SKM-1 (cell line): ENCODE measurements at regions not wholly inside any gene's neighbourhood (a gene's known extent, or its start where the extent isn't known, plus 50 kb on each side); places are given as distances from the start of the nearest gene placed in this dataset.

Source experiments
- DNase-seq: peaks from one replicate; lab custom pipeline; 2025; ENCODE audit not compliant: unreplicated experiment; lab: John Stamatoyannopoulos, UW

- DNase-seq: no peak
Measured at GRCh38 chr13:73683746-73684145, 450.5 kb downstream of the KLF12 start.

DNA sequence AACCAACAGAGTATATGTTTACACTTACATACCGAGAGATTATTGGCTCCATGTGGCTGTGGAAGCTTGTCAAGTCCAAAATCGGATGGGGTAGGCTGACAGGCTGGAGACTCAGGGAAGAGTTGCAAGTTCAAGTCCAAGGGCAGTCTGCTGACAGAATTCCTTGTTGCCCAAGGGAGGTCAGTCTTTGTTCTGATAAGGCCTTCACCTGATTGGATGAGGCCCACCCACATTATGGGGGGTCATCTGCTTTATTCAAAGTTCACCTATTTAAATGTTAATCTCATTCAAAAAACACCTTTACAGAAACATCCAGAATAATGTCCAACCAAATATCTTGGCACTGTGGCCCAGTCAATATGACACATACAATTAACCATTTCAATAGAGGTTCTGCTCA, 452.4 kb downstream of the KLF12 start:
- no peak for DNase-seq

- DNase-seq: no peak
Measured at GRCh38 chr13:73681015-73681414, 453.2 kb downstream of the KLF12 start.

DNA sequence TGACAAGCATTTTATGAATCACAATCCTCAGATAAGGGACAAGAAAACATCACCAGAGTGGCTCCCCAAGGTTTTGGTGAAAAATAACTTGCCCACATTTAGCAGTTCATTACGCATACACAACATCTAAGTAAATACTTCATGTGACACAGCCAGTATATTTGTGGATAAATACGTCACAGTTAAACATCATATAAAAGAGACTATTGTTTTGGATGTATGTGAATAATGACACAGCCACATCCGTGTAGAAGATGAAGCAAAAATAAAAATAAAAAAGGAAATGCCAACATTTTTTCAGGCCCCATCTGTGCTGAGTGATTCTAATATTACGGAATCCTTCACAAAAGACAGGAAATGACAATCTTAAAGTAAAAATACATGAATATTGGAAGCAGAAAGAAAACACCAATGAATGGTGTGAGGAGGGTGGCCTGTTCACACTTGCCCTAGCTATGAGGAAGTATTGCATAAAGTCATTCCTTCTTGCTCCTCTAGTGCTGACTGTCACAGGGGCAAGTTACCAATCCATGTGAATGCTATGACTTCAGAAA, 457.1 kb downstream of the KLF12 start:
- peak; percentile 45 for DNase-seq

DNA sequence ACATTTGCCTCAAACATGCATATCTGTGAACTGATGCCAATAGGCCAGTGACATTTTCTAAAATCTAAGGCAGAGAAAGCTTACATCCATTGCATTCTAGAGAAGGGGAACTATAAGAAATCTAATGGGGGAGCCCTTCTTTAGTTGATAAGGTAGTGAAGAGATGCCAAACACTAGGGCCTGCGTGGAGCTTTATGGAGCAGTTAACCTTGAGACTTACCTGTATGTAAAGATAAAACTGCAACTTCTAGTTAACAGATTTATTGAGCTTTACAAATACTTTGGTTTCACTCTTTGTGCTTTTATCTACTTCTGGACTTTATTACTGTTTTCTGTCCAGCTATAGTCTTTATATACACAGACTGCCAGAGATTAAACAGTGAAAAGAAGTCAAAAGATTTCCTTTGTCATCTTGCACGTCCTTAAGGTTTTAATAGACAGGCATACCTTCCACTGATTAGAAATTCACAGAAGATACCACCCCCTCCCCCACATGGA, 457.6 kb downstream of the KLF12 start:
- no peak for DNase-seq

- no peak for DNase-seq
Measured at GRCh38 chr13:73675821-73676220, 458.4 kb downstream of the KLF12 start.

- no peak for DNase-seq
Measured at GRCh38 chr13:73674570-73674969, 459.6 kb downstream of the KLF12 start.

DNA sequence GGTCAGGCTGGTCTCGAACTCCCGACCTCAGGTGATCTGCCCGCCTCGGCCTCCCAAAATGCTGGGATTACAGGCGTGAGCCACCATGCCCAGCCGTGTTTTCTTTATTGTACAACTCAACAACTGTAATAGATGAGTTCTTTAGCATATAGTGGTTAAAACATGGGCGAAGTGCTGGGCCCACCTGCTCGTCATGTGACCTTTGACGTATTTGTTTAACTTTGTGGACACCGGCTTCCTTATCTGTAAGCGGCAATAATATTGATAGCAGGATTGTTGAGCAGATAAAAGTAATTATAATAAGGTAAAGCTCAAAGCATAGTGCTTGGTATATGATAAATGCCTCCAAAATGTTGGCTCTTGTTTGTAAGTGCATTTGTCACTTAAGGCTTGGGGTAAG, 460.3 kb downstream of the KLF12 start:
- DNase-seq: no peak

DNA sequence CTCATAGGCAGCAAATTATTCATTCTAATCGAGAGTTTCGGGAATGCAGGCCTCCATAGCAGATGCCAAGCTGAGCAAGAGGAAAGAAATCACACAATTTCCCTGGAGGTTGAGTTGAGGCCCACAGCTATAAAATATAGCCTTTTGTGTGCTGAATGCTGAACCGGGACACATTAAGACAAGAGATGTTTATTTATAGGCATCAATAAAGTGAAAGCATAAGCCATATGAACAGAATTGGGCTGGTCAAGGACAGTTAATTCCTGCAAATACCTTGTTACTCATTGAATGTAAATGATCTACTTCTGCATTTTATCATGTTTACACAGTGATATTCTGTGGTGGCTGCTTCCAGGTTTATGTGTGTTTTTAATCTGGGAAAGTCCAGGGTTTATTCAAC, 461.7 kb downstream of the KLF12 start:
- no peak for DNase-seq

GRCh38 chr13:73671732-73672131, 462.5 kb downstream of the KLF12 start:
- no peak for DNase-seq

DNA sequence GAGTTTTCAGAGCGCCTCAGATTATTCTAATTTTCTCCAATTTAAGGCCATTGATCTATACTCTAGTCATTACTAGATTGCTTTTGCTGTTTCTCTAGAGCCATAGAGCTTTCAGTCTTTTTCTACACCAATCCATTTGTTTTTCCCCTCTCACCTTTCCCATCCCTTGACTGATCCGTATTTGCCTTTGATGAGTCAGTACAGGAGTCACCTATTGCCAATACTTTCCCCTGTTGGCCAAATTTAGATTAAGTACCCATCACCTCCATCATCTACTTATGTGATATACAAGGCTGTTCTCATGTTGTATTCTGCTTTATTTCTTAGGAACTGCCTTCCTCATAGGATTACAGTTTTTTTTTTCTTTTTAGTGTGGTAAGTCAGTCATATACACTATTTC, 463.2 kb downstream of the KLF12 start:
- no peak for DNase-seq

- DNase-seq: no peak
Measured at GRCh38 chr13:73667756-73668155, 466.4 kb downstream of the KLF12 start.

- no peak for DNase-seq
Measured at GRCh38 chr13:73665261-73665660, 468.9 kb downstream of the KLF12 start.

- no peak for DNase-seq
Measured at GRCh38 chr13:73664851-73665250, 469.4 kb downstream of the KLF12 start.

- no peak for DNase-seq
Measured at GRCh38 chr13:73662833-73663232, 471.4 kb downstream of the KLF12 start.

GRCh38 chr13:73661687-73662425, 472.3 kb downstream of the KLF12 start:
- no peak for DNase-seq

GRCh38 chr13:73661066-73661465, 473.1 kb downstream of the KLF12 start:
- DNase-seq: no peak

GRCh38 chr13:73658639-73659038, 475.6 kb downstream of the KLF12 start:
- no peak for DNase-seq

DNA sequence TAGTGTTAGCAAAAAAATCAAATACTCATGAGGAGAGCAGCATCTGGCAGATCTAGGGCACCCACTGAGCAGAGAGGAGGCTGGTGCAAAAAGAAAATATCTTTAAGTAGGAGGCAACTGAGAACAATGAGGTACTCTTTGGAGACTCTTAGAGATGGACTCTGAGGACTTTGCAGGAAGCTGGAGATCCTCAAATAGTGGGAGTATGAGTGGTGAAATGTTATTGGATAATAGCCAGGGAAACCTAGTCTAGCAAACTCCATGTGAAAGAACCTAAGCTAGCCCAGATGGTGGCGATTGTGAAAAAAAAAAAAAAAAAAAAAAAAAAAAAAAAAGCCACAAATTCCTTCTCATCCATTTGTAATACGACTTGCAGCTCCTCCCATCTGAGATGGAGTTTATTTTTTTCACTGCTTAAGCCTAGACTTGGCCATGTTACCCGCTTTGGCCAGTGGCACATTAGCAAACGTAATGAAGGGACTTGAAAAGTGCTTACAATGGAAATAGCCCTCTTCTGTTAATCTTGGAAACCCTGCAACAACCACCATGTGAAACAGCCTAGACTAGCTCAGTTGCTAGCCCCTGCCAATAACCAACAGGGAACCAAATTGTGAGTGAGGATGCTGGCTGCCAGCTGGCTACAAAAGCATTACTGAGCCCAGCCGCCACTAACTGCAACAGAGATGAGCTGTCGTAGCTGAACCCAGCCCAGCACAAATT, 476.2 kb downstream of the KLF12 start:
- no peak for DNase-seq

DNA sequence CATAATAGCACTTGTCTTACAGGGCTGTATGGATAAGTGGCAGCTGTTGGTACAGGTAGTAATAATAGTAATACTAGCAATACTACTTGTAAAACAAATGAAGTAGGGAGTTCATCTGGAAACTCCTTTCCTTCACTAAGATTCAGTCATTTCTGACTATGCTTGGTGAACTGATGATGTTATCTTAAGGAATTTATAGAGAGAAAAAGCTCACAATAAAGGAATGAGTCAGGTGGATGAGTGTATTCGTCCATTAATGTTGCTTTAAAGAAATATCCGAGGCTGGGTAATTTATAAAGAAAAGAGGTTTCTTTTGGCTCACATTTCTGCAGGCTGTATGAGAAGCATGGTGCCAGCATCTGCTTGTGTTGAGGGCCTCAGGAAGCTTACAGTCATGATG, 477.3 kb downstream of the KLF12 start:
- DNase-seq: no peak

GRCh38 chr13:73653688-73654087, 480.5 kb downstream of the KLF12 start:
- DNase-seq: no peak

GRCh38 chr13:73647417-73647816, 486.8 kb downstream of the KLF12 start:
- no peak for DNase-seq
